ENCODE measurements at regions not wholly inside any gene's neighbourhood (a gene's known extent, or its start where the extent isn't known, plus 50 kb on each side); places are given as distances from the start of the nearest gene placed in this dataset.

DNA sequence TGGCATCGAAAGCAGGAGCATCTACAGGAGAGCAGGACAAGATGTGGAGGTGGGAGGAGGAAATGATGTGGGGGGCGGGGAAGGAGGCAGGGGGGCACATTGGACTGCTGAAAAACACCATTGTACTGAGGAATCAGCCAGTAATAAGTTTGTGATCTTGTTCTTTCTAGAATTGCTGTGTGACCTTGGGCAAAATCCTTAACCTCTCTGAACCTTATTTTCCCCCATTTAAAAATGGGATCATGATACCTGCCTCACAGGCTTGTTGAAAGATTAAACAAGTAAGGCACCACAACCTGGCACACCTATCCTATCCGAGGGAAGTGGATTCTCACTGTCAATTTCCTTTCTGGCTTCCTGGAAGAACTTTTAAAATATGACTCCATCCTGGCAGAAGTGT lies 56.9 kb upstream of the ARRDC4 start:
- Histone ChIP-seq H3K9ac (ENCODE audit: insufficient read depth, low read depth, low read length) (no peak overlapping the region), H2AFZ (ENCODE audit: low read length) (no peak overlapping the region), H3K9me3 (ENCODE audit: low read length) (no peaks in the 10 kb centered on the region), H3K27ac (ENCODE audit: extremely low read length, insufficient read depth, low read length) (no peak overlapping the region), H3K36me3 (replicated peaks in 1 of 2; ENCODE audit: control insufficient read depth in 1 of 2, insufficient read depth in 2 of 2, low read length in 2 of 2) (no peaks in the 10 kb centered on the region), H3K4me2 (ENCODE audit: low read depth, low read length) (no peak overlapping the region), H4K20me1 (ENCODE audit: insufficient read depth, low read length) (no peaks in the 10 kb centered on the region), H3K4me1 (ENCODE audit: insufficient read depth, low read length) (no peaks in the 10 kb centered on the region; the same call in 1 of the 2 replicates), H3K79me2 (ENCODE audit: insufficient read depth, low read length) (no peaks in the 10 kb centered on the region), H3K4me3 (replicated peaks in 1 of 3; ENCODE audit: insufficient read depth in 1 of 3, low read depth in 2 of 3, low read length in 3 of 3) (no peak overlapping the region), H3K27me3 (ENCODE audit: control insufficient read depth in 1 of 2, insufficient read depth in 2 of 2, low read length in 2 of 2) (peaks cover 0 to 14% of the 10 kb centered on the region in 2 experiments; a peak in 2 of 5 replicates)
- TF ChIP-seq, protein P1, sequence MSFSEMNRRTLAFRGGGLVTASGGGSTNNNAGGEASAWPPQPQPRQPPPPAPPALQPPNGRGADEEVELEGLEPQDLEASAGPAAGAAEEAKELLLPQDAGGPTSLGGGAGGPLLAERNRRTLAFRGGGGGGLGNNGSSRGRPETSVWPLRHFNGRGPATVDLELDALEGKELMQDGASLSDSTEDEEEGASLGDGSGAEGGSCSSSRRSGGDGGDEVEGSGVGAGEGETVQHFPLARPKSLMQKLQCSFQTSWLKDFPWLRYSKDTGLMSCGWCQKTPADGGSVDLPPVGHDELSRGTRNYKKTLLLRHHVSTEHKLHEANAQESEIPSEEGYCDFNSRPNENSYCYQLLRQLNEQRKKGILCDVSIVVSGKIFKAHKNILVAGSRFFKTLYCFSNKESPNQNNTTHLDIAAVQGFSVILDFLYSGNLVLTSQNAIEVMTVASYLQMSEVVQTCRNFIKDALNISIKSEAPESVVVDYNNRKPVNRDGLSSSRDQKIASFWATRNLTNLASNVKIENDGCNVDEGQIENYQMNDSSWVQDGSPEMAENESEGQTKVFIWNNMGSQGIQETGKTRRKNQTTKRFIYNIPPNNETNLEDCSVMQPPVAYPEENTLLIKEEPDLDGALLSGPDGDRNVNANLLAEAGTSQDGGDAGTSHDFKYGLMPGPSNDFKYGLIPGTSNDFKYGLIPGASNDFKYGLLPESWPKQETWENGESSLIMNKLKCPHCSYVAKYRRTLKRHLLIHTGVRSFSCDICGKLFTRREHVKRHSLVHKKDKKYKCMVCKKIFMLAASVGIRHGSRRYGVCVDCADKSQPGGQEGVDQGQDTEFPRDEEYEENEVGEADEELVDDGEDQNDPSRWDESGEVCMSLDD (CRISPR knock-in tag; IDR thresholded peaks at IDR 0.05; ENCODE audit: borderline replicate concordance), result no peak
- TF ChIP-seq ZBTB38 (CRISPR knock-in tag; IDR thresholded peaks at IDR 0.05) (no peak), ADNP (CRISPR knock-in tag; IDR thresholded peaks at IDR 0.05) (no peak)
- CTCF ChIA-PET (ENCODE audit: low intra/inter-chr PET ratio, low total read pairs), result interaction anchor here (1.2 to 3.2 kb wide), 3 partner anchors 181 to 391 kb away, joined by 5 to 14 read pairs (median 7); no protein-coding TSS in a partner anchor
- ATAC-seq, result no peak
- FAIRE-seq, result no peak
- whole genome bisulfite sequencing (ENCODE audit: low lambda C conversion rate), result 23% methylated on average over 3 of the region's 3 CpGs
- no peak for DNase-seq (ENCODE audit: low spot score)
- no TSS peak for BruUV-seq (replicated peaks)
- POLR2A ChIA-PET, result no interaction called here
- intact Hi-C loops (cut with micrococcal nuclease; ENCODE audit: unreplicated experiment), result loop anchor here (10.0 kb wide), 2 partner anchors 91 to 521 kb away; no protein-coding TSS in a partner anchor
- in situ Hi-C loops (cut with HindIII; ENCODE audit: extremely low pct_ligation_motif_present, low pct_unique_long_range_greater_than_20kb), result loop anchor here (5.0 to 25.0 kb wide), 4 partner anchors 184 to 509 kb away; no protein-coding TSS in a partner anchor

DNA sequence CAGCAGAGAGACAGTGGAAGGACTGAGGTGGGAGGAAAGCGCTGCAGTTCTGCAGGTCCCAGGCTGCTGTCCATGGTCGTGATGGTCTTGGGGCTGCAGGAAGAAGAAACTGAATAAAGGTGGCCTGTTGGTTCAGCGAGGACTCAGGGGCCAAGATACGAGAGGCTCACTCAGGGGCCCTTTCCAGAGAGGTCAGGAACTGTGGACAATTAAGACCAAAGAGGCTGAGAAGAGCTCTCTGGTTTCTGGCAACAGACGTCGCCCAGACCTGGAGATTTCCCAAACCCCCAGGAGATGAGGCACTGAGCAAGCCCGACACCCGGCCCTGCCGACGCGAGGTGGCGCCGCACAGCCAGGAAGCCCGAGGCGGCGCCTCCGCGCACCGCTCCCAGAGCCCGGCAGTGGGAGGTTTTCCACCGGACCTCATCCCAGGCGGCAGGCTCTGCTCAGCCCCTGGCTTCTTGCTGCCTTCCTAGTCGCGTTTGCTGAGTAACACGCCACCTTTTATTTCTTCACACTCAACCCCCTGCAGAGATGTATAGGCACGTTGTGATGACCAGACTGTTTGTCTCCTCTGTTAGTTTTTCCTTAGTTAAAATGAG lies 56.4 kb upstream of the ARRDC4 start:
- Histone ChIP-seq H3K4me2 (ENCODE audit: low read depth, low read length) (no peak overlapping the region), H3K27me3 (ENCODE audit: control insufficient read depth in 1 of 2, insufficient read depth in 2 of 2, low read length in 2 of 2) (peaks cover 0 to 14% of the 10 kb centered on the region in 2 experiments; a peak in 2 of 5 replicates), H3K36me3 (replicated peaks in 1 of 2; ENCODE audit: control insufficient read depth in 1 of 2, insufficient read depth in 2 of 2, low read length in 2 of 2) (no peaks in the 10 kb centered on the region), H2AFZ (ENCODE audit: low read length) (no peak overlapping the region), H4K20me1 (ENCODE audit: insufficient read depth, low read length) (no peaks in the 10 kb centered on the region), H3K4me1 (ENCODE audit: insufficient read depth, low read length) (no peaks in the 10 kb centered on the region; the same call in 1 of the 2 replicates), H3K9me3 (ENCODE audit: low read length) (no peaks in the 10 kb centered on the region), H3K9ac (ENCODE audit: insufficient read depth, low read depth, low read length) (no peak overlapping the region), H3K4me3 (replicated peaks in 1 of 3; ENCODE audit: insufficient read depth in 1 of 3, low read depth in 2 of 3, low read length in 3 of 3) (no peak overlapping the region), H3K79me2 (ENCODE audit: insufficient read depth, low read length) (no peaks in the 10 kb centered on the region), H3K27ac (ENCODE audit: extremely low read length, insufficient read depth, low read length) (no peak overlapping the region)
- POLR2A ChIA-PET, result no interaction called here
- ATAC-seq (peak; percentile 100), FAIRE-seq (peak; percentile 30), DNase-seq (ENCODE audit: low spot score) (peak; percentile 34)
- 5% methylated on average over 7 of the region's 26 CpGs for WGBS (ENCODE audit: low lambda C conversion rate)
- no TSS peak for BruUV-seq (replicated peaks)
- intact Hi-C loops (cut with micrococcal nuclease; ENCODE audit: unreplicated experiment), result loop anchor here (1.0 to 10.0 kb wide), 5 partner anchors 91 to 521 kb away; no protein-coding TSS in a partner anchor
- in situ Hi-C loops (cut with HindIII; ENCODE audit: extremely low pct_ligation_motif_present, low pct_unique_long_range_greater_than_20kb), result loop anchor here (5.0 to 25.0 kb wide), 4 partner anchors 183 to 508 kb away; no protein-coding TSS in a partner anchor
- CTCF ChIA-PET (ENCODE audit: low intra/inter-chr PET ratio, low total read pairs), result interaction anchor here (1.2 to 3.2 kb wide), 3 partner anchors 181 to 391 kb away, joined by 5 to 14 read pairs (median 7); no protein-coding TSS in a partner anchor
- TF ChIP-seq ARHGAP35 (CRISPR knock-in tag; IDR thresholded peaks at IDR 0.05; ENCODE audit: borderline replicate concordance), result no peak
- TF ChIP-seq SOX5 (CRISPR knock-in tag; IDR thresholded peaks at IDR 0.05; ENCODE audit: borderline replicate concordance), result no peak
- TF ChIP-seq, protein P2, sequence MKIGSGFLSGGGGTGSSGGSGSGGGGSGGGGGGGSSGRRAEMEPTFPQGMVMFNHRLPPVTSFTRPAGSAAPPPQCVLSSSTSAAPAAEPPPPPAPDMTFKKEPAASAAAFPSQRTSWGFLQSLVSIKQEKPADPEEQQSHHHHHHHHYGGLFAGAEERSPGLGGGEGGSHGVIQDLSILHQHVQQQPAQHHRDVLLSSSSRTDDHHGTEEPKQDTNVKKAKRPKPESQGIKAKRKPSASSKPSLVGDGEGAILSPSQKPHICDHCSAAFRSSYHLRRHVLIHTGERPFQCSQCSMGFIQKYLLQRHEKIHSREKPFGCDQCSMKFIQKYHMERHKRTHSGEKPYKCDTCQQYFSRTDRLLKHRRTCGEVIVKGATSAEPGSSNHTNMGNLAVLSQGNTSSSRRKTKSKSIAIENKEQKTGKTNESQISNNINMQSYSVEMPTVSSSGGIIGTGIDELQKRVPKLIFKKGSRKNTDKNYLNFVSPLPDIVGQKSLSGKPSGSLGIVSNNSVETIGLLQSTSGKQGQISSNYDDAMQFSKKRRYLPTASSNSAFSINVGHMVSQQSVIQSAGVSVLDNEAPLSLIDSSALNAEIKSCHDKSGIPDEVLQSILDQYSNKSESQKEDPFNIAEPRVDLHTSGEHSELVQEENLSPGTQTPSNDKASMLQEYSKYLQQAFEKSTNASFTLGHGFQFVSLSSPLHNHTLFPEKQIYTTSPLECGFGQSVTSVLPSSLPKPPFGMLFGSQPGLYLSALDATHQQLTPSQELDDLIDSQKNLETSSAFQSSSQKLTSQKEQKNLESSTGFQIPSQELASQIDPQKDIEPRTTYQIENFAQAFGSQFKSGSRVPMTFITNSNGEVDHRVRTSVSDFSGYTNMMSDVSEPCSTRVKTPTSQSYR (CRISPR knock-in tag; IDR thresholded peaks at IDR 0.05; ENCODE audit: borderline replicate concordance), result no peak
- TF ChIP-seq ZSCAN9 (CRISPR knock-in tag; IDR thresholded peaks at IDR 0.05; ENCODE audit: borderline replicate concordance), result no peak
- TF ChIP-seq ZNF569 (CRISPR knock-in tag; IDR thresholded peaks at IDR 0.05; ENCODE audit: borderline replicate concordance), result no peak
- TF ChIP-seq, protein P3, sequence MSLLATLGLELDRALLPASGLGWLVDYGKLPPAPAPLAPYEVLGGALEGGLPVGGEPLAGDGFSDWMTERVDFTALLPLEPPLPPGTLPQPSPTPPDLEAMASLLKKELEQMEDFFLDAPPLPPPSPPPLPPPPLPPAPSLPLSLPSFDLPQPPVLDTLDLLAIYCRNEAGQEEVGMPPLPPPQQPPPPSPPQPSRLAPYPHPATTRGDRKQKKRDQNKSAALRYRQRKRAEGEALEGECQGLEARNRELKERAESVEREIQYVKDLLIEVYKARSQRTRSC (CRISPR knock-in tag; IDR thresholded peaks at IDR 0.05; ENCODE audit: low read depth), result no peak
- TF ChIP-seq SMAD3 (CRISPR knock-in tag; IDR thresholded peaks at IDR 0.05), result no peak
- no peak for TF ChIP-seq ZNF33B (CRISPR knock-in tag; IDR thresholded peaks at IDR 0.05)

Measured in HepG2 (cell line).